B cell (primary cell): ENCODE measurements at regions not wholly inside any gene's neighbourhood (a gene's known extent, or its start where the extent isn't known, plus 50 kb on each side); places are given as distances from the start of the nearest gene placed in this dataset.

ENCODE experiments used
- ATAC-seq: fragments of 200-7000 bp; cut with Tn5 transposase; one replicate; pipeline ENCODE4 v1.10.0; 2021; ENCODE audit warnings: low read depth, mild to moderate bottlenecking, moderate number of reproducible peaks, moderate library complexity
- CTCF ChIA-PET: fragments of 350-600 bp; sonication (Branson Sonifier 250); formaldehyde crosslinking; loops from one replicate; lab custom pipeline; 2021; ENCODE audit warnings: antibody characterized with exemption, inconsistent platforms; lab: Charles Lee
- POLR2A ChIA-PET: fragments of 350-600 bp; sonication (Branson Sonifier 250); formaldehyde crosslinking; loops from one replicate; lab custom pipeline; 2021; ENCODE audit warnings: antibody characterized with exemption; lab: Charles Lee
- DNase-seq: peaks from one replicate; pipeline ENCODE4 v3.0.0; 2013
- H2AFZ ChIP-seq: 2 replicates; pipeline ENCODE4 v1.6.1; 2012; ENCODE audit warnings: mild to moderate bottlenecking, low read depth, low read length; ENCODE audit not compliant: insufficient read depth, poor library complexity, severe bottlenecking
- H3K27ac ChIP-seq, 2 donors: 1 replicate in 1 of 2; 2 replicates in 1 of 2; pipeline ENCODE4 v1.5.1; 2012 to 2013; ENCODE audit warnings: low read length in 2 of 2, mild to moderate bottlenecking in 2 of 2, moderate library complexity in 1 of 2
- H3K27me3 ChIP-seq, 4 experiments: fragments of 200-600 bp in 1 of 4; sonication (generic) in 1 of 4; replicated peaks in 1 of 4; 1 replicate in 2 of 4; 2 replicates in 2 of 4; pipeline versions ENCODE4 v1.6.1 to v1.7.0; 2013 to 2016; ENCODE audit warnings: low read length in 3 of 4, mild to moderate bottlenecking in 2 of 4, mixed read lengths in 1 of 4, moderate library complexity in 1 of 4; ENCODE audit not compliant: insufficient read depth in 4 of 4, control insufficient read depth in 3 of 4; ENCODE audit errors: control extremely low read depth in 1 of 4
- H3K36me3 ChIP-seq, 2 experiments: replicated peaks in 1 of 2; 1 replicate in 1 of 2; 2 replicates in 1 of 2; pipeline versions ENCODE4 v1.6.1 to v1.7.1; 2013; ENCODE audit warnings: low read length in 1 of 2; ENCODE audit not compliant: insufficient read depth in 2 of 2, control insufficient read depth in 1 of 2; ENCODE audit errors: control extremely low read depth in 1 of 2, extremely low read depth in 1 of 2
- H3K4me1 ChIP-seq, 2 donors: fragments of 200-600 bp in 1 of 2; sonication (generic) in 1 of 2; 1 replicate in 1 of 2; 2 replicates in 1 of 2; pipeline versions ENCODE4 v1.5.1 to v1.6.1; 2013 to 2017; ENCODE audit warnings: low read length in 2 of 2; ENCODE audit not compliant: control insufficient read depth in 2 of 2, insufficient read depth in 2 of 2
- H3K4me2 ChIP-seq: replicated peaks from 2 replicates; pipeline ENCODE3; 2012; ENCODE audit warnings: mild to moderate bottlenecking, low read depth, low read length; ENCODE audit not compliant: poor library complexity, severe bottlenecking
- H3K4me3 ChIP-seq, 5 experiments: fragments of 200-600 bp in 1 of 5; sonication (generic) in 1 of 5; 1 replicate in 3 of 5; 2 replicates in 2 of 5; pipeline versions ENCODE4 v1.5.1 to v1.7.0; 2011 to 2016; ENCODE audit warnings: low read length in 4 of 5, mild to moderate bottlenecking in 4 of 5, low read depth in 2 of 5, control low read depth in 1 of 5, moderate library complexity in 1 of 5; ENCODE audit not compliant: insufficient read depth in 1 of 5; ENCODE audit errors: control extremely low read depth in 1 of 5, extremely low read depth in 1 of 5
- H3K79me2 ChIP-seq: fragments of 200-600 bp; sonication (generic); one replicate; pipeline ENCODE4 v1.6.0; 2016; ENCODE audit warnings: low read length; ENCODE audit not compliant: control insufficient read depth, insufficient read depth
- H3K9ac ChIP-seq: fragments of 200-600 bp; sonication (generic); 2 replicates; pipeline ENCODE4 v1.6.1; 2017; ENCODE audit warnings: mild to moderate bottlenecking, low read length, moderate library complexity
- H3K9me3 ChIP-seq, 3 donors: one replicate each; pipeline versions ENCODE4 v1.6.1 to v1.7.1; 2013; ENCODE audit warnings: low read length in 2 of 3; ENCODE audit not compliant: control insufficient read depth in 2 of 3, insufficient read depth in 1 of 3; ENCODE audit errors: control extremely low read depth in 1 of 3
- H4K20me1 ChIP-seq: 2 replicates; pipeline ENCODE4 v1.6.0; 2012; ENCODE audit warnings: mild to moderate bottlenecking, low read length; ENCODE audit not compliant: insufficient read depth, control insufficient read depth, poor library complexity, severe bottlenecking
- H3K27ac Mint-ChIP-seq: one replicate; pipeline ENCODE4 v1.8.0; 2021; ENCODE audit warnings: mixed read lengths
- H3K27me3 Mint-ChIP-seq: one replicate; pipeline ENCODE4 v1.8.0; 2021; ENCODE audit warnings: mixed read lengths
- H3K4me1 Mint-ChIP-seq: one replicate; pipeline ENCODE4 v1.8.0; 2021; ENCODE audit warnings: mixed read lengths
- H3K4me3 Mint-ChIP-seq: one replicate; pipeline ENCODE4 v1.8.0; 2021; ENCODE audit warnings: mixed read lengths
- H3K9me3 Mint-ChIP-seq: one replicate; pipeline ENCODE4 v1.8.0; 2022; ENCODE audit warnings: mixed read lengths; ENCODE audit not compliant: insufficient read depth
- CTCF ChIP-seq: fragments of 200-600 bp; IDR thresholded peaks from one replicate; pipeline ENCODE4 v1.8.0; 2022; ENCODE audit warnings: antibody characterized with exemption, mild to moderate bottlenecking
- EZH2 ChIP-seq: IDR thresholded peaks from 2 replicates; pipeline ENCODE4 v1.6.1; 2012; ENCODE audit warnings: borderline replicate concordance, low read depth, mild to moderate bottlenecking, moderate library complexity, low read length; ENCODE audit not compliant: insufficient read depth, poor library complexity, severe bottlenecking
- WGBS: methylation state at CpG from one replicate; pipeline ENCODE4 v1.1.5; 2013; ENCODE audit warnings: missing lambda C conversion rate; ENCODE audit not compliant: insufficient coverage; 5-methylcytosine and 5-hydroxymethylcytosine counted together
- intact Hi-C: fragments of 100-400 bp; cut with micrococcal nuclease; formaldehyde crosslinking; loops from one replicate; pipeline ENCODE4 v1.10.0; 2022

GRCh38 chr3:59527493-59527892 is 477.7 kb upstream of the CFAP20DC start:
- no peaks in the 10 kb centered on the region for H3K4me1 Mint-ChIP-seq
- WGBS: no CpG with 5 or more reads among the region's 3 CpGs

GRCh38 chr3:59526999-59527398 is 477.2 kb upstream of the CFAP20DC start:
- no peak overlapping the region for H3K27ac ChIP-seq
- H3K4me1 ChIP-seq: no peaks in the 10 kb centered on the region
- no peaks in the 10 kb centered on the region for H3K79me2 ChIP-seq
- Mint-ChIP-seq H3K4me3 (no peak overlapping the region), H3K4me1 (no peaks in the 10 kb centered on the region), H3K9me3 (no peaks in the 10 kb centered on the region), H3K27ac (no peak overlapping the region), H3K27me3 (no peaks in the 10 kb centered on the region)
- H3K4me3 ChIP-seq: no peak overlapping the region
- no peak overlapping the region for H2AFZ ChIP-seq
- intact Hi-C loops: no loop called here
- no peak for DNase-seq
- H3K27me3 ChIP-seq: peaks cover 0 to 6% (median 0%) of the 10 kb centered on the region in 4 experiments
- no peak overlapping the region for H3K9ac ChIP-seq
- POLR2A ChIA-PET: no interaction called here
- no peak for ATAC-seq
- no peaks in the 10 kb centered on the region for H3K9me3 ChIP-seq
- TF ChIP-seq EZH2 (no peak), CTCF (no peak)
- CTCF ChIA-PET: no interaction called here
- H3K4me2 ChIP-seq: no peak overlapping the region
- no peaks in the 10 kb centered on the region for H4K20me1 ChIP-seq
- H3K36me3 ChIP-seq: no peaks in the 10 kb centered on the region

More at GRCh38 chr3:59527493-59527892, 477.7 kb upstream of the CFAP20DC start:
- Mint-ChIP-seq H3K9me3 (no peaks in the 10 kb centered on the region), H3K4me3 (no peak overlapping the region), H3K27ac (no peak overlapping the region), H3K27me3 (no peaks in the 10 kb centered on the region)
- intact Hi-C loops: no loop called here
- Histone ChIP-seq H3K27ac (no peak overlapping the region), H3K4me2 (no peak overlapping the region), H4K20me1 (no peaks in the 10 kb centered on the region), H3K9me3 (no peaks in the 10 kb centered on the region), H3K4me1 (no peaks in the 10 kb centered on the region), H2AFZ (no peak overlapping the region), H3K4me3 (no peak overlapping the region), H3K79me2 (no peaks in the 10 kb centered on the region), H3K36me3 (no peaks in the 10 kb centered on the region), H3K27me3 (peaks cover 0 to 6% (median 0%) of the 10 kb centered on the region in 4 experiments), H3K9ac (no peak overlapping the region)
- ChIA-PET CTCF (no interaction called here), POLR2A (no interaction called here)
- DNase-seq (no peak), ATAC-seq (no peak)
- no peak for TF ChIP-seq EZH2
- no peak for TF ChIP-seq CTCF
